Upper lobe of left lung (tissue), 6 donors: ENCODE measurements at regions not wholly inside any gene's neighbourhood (a gene's known extent, or its start where the extent isn't known, plus 50 kb on each side); places are given as distances from the start of the nearest gene placed in this dataset.
A peak's percentile ranks its signal among the peaks of the same experiment; 100 is the strongest.

ENCODE experiments used
- ATAC-seq, 2 donors: fragments of 200-7000 bp; cut with Tn5 transposase; one replicate each; pipeline ENCODE4 v1.9.1; 2022; ENCODE audit warnings: mild to moderate bottlenecking in 2 of 2, moderate library complexity in 2 of 2; ENCODE audit not compliant: low FRiP score in 2 of 2
- DNase-seq, 2 donors: peaks; one replicate each; pipeline ENCODE4 v3.0.0-alpha.2; 2019 to 2020
- H3K27ac ChIP-seq, 4 donors: fragments of 200-600 bp; sonication (generic); one replicate each; pipeline ENCODE4 v1.5.1; 2016 to 2019
- H3K27me3 ChIP-seq, 4 donors: fragments of 200-600 bp; sonication (generic); one replicate each; pipeline ENCODE4 v1.5.1; 2017 to 2019
- H3K36me3 ChIP-seq, 4 donors: fragments of 200-600 bp; sonication (generic); one replicate each; pipeline ENCODE4 v1.5.1; 2016 to 2019
- H3K4me1 ChIP-seq, 4 donors: fragments of 200-600 bp; sonication (generic); one replicate each; pipeline ENCODE4 v1.5.1; 2018 to 2019
- H3K4me3 ChIP-seq, 4 donors: fragments of 200-600 bp; sonication (generic); one replicate each; pipeline ENCODE4 v1.5.1; 2017 to 2019; ENCODE audit warnings: mild to moderate bottlenecking in 2 of 4, moderate library complexity in 1 of 4
- H3K9me3 ChIP-seq, 4 donors: fragments of 200-600 bp; sonication (generic); one replicate each; pipeline ENCODE4 v1.5.1; 2018 to 2019
- EP300 ChIP-seq, 4 donors: sonication (generic); formaldehyde crosslinking; IDR thresholded peaks; one replicate each; pipeline ENCODE4 v1.5.1; 2017; ENCODE audit warnings: antibody characterized with exemption in 4 of 4, control low read depth in 2 of 4
- POLR2A ChIP-seq, 4 donors: fragments of 450-650 bp; IDR thresholded peaks; one replicate each; pipeline ENCODE4 v1.5.1; 2016 to 2017; ENCODE audit warnings: antibody characterized with exemption in 4 of 4, mild to moderate bottlenecking in 2 of 4
- POLR2AphosphoS5 ChIP-seq, 2 donors: sonication (generic); formaldehyde crosslinking; IDR thresholded peaks; one replicate each; pipeline ENCODE4 v1.5.1; 2017; ENCODE audit warnings: antibody characterized with exemption in 2 of 2
- WGBS, 2 donors: methylation state at CpG; one replicate each; pipeline ENCODE4 v1.1.5; 2017 to 2018; 5-methylcytosine and 5-hydroxymethylcytosine counted together
- TF ChIP-seq, protein P1 (sequence below), 6 experiments: fragments of 450-650 bp in 4 of 6; fragments of 200-600 bp in 2 of 6; sonication (generic) in 2 of 6; IDR thresholded peaks; one replicate each; pipeline ENCODE4 v1.5.1; 2016 to 2019; ENCODE audit warnings: antibody characterized with exemption in 6 of 6
- donor health status: DM: no; HTN: no; CAD: no; lungs with moderate emphysema.
- donor health status: DM: no; HTN: yes; CAD: no; lungs with severe emphysema.

DNA sequence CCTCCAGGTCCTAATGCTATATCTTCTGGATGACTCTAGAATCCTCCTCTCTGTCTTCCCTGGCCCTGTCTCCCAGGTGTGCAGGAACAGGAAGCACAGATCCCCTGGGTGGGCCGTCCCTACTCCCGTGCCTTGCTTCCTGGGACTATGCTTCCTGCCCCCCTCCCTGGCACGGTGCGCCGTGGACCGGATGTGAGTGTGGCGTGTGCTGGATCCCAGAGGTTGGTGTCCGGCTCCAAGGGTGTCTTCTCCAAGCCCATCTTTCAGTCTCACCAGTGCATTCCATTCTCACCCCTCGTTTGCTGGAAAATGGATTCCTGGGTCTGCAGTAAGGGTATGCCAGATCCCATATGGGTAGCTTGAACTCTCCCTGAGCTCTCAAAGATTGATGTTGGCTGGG is 144.4 kb upstream of the TWIST2 start:
- Histone ChIP-seq H3K27me3 (no peaks in the 10 kb centered on the region), H3K9me3 (no peaks in the 10 kb centered on the region), H3K4me3 (no peak overlapping the region), H3K36me3 (no peaks in the 10 kb centered on the region), H3K4me1 (peaks cover 0 to 17% (median 10%) of the 10 kb centered on the region in 4 donors), H3K27ac (no peak overlapping the region)
- TF ChIP-seq EP300 (IDR thresholded peaks at IDR 0.05) (no peak), POLR2A (IDR thresholded peaks at IDR 0.05) (no peak), POLR2AphosphoS5 (IDR thresholded peaks at IDR 0.05) (no peak)
- TF ChIP-seq, protein P1, sequence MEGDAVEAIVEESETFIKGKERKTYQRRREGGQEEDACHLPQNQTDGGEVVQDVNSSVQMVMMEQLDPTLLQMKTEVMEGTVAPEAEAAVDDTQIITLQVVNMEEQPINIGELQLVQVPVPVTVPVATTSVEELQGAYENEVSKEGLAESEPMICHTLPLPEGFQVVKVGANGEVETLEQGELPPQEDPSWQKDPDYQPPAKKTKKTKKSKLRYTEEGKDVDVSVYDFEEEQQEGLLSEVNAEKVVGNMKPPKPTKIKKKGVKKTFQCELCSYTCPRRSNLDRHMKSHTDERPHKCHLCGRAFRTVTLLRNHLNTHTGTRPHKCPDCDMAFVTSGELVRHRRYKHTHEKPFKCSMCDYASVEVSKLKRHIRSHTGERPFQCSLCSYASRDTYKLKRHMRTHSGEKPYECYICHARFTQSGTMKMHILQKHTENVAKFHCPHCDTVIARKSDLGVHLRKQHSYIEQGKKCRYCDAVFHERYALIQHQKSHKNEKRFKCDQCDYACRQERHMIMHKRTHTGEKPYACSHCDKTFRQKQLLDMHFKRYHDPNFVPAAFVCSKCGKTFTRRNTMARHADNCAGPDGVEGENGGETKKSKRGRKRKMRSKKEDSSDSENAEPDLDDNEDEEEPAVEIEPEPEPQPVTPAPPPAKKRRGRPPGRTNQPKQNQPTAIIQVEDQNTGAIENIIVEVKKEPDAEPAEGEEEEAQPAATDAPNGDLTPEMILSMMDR (IDR thresholded peaks at IDR 0.05) = no peak
- no peak for ATAC-seq
- 86 to 89% methylated on average over 9 of the region's 9 CpGs for WGBS, 2 donors
- DNase-seq = peak in 1 of 2 donors; percentile 18

DNA sequence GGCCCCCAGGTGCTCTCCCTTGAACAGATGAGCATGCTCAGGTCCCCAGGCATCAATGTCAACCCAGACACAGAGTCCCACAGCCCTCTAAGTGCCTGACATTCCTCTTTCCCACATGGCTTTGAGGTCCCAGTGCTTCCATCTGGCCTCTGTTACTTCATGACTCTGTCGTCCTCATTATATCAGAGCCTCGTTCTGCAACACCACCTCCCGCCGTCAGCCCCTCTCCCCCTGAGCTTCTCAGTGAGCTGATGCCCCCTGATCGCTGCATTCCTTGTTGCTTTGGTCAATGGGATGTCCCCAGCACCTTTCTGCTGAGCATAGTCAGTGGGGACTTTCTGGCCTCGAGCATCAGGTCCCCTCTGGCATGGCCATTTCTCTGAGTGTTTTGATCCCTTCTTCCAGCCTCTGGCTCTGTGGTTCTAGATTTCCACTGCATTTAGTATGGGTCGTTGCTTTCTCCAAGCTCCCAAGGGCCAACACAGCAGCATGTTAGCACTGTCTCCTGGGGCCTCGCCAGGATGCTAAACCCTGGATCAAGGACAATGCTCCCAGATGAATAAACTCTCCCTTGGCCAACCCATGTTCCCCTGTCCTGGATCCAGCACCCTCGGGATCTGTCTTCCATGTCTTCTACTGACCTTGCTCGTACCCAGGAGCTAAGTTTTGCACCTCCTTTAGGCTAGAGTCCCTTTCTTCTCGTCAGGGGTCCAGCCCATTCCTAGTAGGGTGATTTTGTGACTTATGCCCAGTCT is 143.2 kb upstream of the TWIST2 start:
- Histone ChIP-seq H3K27ac (no peak overlapping the region), H3K36me3 (no peaks in the 10 kb centered on the region), H3K9me3 (no peaks in the 10 kb centered on the region), H3K4me1 (peaks cover 0 to 17% (median 3%) of the 10 kb centered on the region in 4 donors), H3K4me3 (no peak overlapping the region), H3K27me3 (no peaks in the 10 kb centered on the region)
- DNase-seq (peak in 1 of 2 donors; percentile 9), ATAC-seq (no peak)
- 83 to 91% methylated on average over 11 of the region's 11 CpGs for WGBS, 2 donors
- no peak for TF ChIP-seq POLR2AphosphoS5 (IDR thresholded peaks at IDR 0.05)
- no peak for TF ChIP-seq EP300 (IDR thresholded peaks at IDR 0.05)
- TF ChIP-seq, protein P1 (IDR thresholded peaks at IDR 0.05) = no peak
- TF ChIP-seq POLR2A (IDR thresholded peaks at IDR 0.05) = no peak

DNA sequence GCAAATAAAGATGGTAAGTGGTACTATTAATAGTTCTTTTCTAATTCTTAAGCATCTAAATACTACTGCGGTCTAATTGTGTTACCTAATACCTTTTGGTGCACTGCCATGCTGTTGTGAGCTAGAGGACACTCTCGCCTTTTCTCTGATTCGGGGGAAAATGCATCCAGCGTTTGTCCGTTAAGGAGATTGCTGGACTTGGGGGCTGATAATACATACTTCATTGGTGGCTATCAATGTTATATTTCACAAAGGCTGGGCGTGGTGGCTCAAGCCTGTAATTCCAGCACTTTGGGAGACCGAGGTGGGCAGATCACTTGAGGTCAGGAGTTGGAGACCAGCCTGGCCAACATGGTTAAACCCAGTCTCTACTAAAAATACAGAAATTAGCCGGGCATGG is 141.7 kb upstream of the TWIST2 start:
- Histone ChIP-seq H3K4me1 (peaks cover 0 to 2% (median 0%) of the 10 kb centered on the region in 4 donors), H3K9me3 (no peaks in the 10 kb centered on the region), H3K27me3 (no peaks in the 10 kb centered on the region), H3K27ac (no peak overlapping the region), H3K36me3 (no peaks in the 10 kb centered on the region), H3K4me3 (no peak overlapping the region)
- DNase-seq (no peak), ATAC-seq (no peak)
- 91 to 96% methylated on average over 8 of the region's 8 CpGs for WGBS, 2 donors
- TF ChIP-seq, protein P1 (IDR thresholded peaks at IDR 0.05) = no peak
- TF ChIP-seq POLR2AphosphoS5 (IDR thresholded peaks at IDR 0.05) = no peak
- TF ChIP-seq EP300 (IDR thresholded peaks at IDR 0.05) = no peak
- no peak for TF ChIP-seq POLR2A (IDR thresholded peaks at IDR 0.05)

GRCh38 chr2:238706673-238707072 is 141.2 kb upstream of the TWIST2 start:
- DNase-seq = no peak
- no peaks in the 10 kb centered on the region for H3K27me3 ChIP-seq

More at GRCh38 chr2:238706673-238707072, 141.2 kb upstream of the TWIST2 start:
- ATAC-seq = no peak
- TF ChIP-seq, protein P1 (IDR thresholded peaks at IDR 0.05) = peak in 1 of 6 experiments; percentile 10
- TF ChIP-seq POLR2AphosphoS5 (IDR thresholded peaks at IDR 0.05) (no peak), EP300 (IDR thresholded peaks at IDR 0.05) (no peak), POLR2A (IDR thresholded peaks at IDR 0.05) (no peak)
- no peaks in the 10 kb centered on the region for H3K4me1 ChIP-seq
- no peaks in the 10 kb centered on the region for H3K9me3 ChIP-seq
- H3K27ac ChIP-seq = no peak overlapping the region
- 88 to 100% methylated on average over 1 of the region's 1 CpG for WGBS, 2 donors
- H3K36me3 ChIP-seq = no peaks in the 10 kb centered on the region
- H3K4me3 ChIP-seq = no peak overlapping the region
